Suppressor macrophage treated with lipopolysaccharide for 4 hours (primary cell): ENCODE measurements at regions not wholly inside any gene's neighbourhood (a gene's known extent, or its start where the extent isn't known, plus 50 kb on each side); places are given as distances from the start of the nearest gene placed in this dataset.

ENCODE experiments used
- DNase-seq: peaks from one replicate; pipeline ENCODE4 v3.0.0-alpha.2; 2020

- no peak for DNase-seq
Measured at GRCh38 chr14:75371297-75371696, 56.5 kb upstream of the JDP2 start.

GRCh38 chr14:75372260-75372659, 55.6 kb upstream of the JDP2 start:
- no peak for DNase-seq

GRCh38 chr14:75373133-75373532, 54.7 kb upstream of the JDP2 start:
- no peak for DNase-seq

GRCh38 chr14:75373616-75374015, 54.2 kb upstream of the JDP2 start:
- no peak for DNase-seq

- no peak for DNase-seq
Measured at GRCh38 chr14:75374911-75375310, 52.9 kb upstream of the JDP2 start.

GRCh38 chr14:75375983-75376382, 51.8 kb upstream of the JDP2 start:
- no peak for DNase-seq
